Astrocyte of the spinal cord (primary cell): ENCODE measurements at regions not wholly inside any gene's neighbourhood (a gene's known extent, or its start where the extent isn't known, plus 50 kb on each side); places are given as distances from the start of the nearest gene placed in this dataset.
"Not testable (repeated sequence)": the region's sequence is repeated elsewhere in the genome, so short reads cannot be mapped to it uniquely, and the experiment has no call there.

ENCODE experiments used
- DNase-seq: peaks from one replicate; pipeline ENCODE4 v3.0.0; 2011; ENCODE audit warnings: low read depth, low spot score
- H3K4me3 ChIP-seq: 2 replicates; pipeline ENCODE4 v1.5.1; 2011; ENCODE audit warnings: low read depth, mild to moderate bottlenecking, low read length, moderate library complexity
- in situ Hi-C: cut with HindIII; loops from 2 replicates; pipeline ENCODE4 v1.10.0; 2017; ENCODE audit warnings: low sequenced_read_pairs
- TF ChIP-seq, protein P1 (sequence below): IDR thresholded peaks from 2 replicates; pipeline ENCODE4 v1.5.1; 2012; ENCODE audit warnings: low read depth, mild to moderate bottlenecking, low read length, inconsistent platforms

DNA sequence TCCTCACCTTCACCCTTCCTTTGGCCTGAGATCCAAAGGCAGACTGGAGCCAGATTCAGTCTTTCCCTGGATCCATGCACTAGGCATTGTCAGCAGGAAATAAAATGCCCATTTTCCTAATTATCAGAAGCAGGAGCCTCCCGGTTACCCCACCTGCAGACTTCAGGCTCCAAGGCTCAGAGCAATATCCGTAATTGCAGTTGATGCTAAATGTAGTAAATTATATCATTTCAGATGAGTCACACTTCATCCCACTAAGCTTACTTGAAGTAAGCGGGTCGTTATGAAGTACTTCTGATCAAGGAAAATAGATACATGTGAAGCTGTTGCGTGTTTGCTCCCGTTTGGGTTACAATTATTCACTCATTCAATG lies 110.7 kb upstream of the SFSWAP start:
- TF ChIP-seq, protein P1, sequence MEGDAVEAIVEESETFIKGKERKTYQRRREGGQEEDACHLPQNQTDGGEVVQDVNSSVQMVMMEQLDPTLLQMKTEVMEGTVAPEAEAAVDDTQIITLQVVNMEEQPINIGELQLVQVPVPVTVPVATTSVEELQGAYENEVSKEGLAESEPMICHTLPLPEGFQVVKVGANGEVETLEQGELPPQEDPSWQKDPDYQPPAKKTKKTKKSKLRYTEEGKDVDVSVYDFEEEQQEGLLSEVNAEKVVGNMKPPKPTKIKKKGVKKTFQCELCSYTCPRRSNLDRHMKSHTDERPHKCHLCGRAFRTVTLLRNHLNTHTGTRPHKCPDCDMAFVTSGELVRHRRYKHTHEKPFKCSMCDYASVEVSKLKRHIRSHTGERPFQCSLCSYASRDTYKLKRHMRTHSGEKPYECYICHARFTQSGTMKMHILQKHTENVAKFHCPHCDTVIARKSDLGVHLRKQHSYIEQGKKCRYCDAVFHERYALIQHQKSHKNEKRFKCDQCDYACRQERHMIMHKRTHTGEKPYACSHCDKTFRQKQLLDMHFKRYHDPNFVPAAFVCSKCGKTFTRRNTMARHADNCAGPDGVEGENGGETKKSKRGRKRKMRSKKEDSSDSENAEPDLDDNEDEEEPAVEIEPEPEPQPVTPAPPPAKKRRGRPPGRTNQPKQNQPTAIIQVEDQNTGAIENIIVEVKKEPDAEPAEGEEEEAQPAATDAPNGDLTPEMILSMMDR = no peak
- H3K4me3 ChIP-seq = no peak overlapping the region
- DNase-seq = no peak
- in situ Hi-C loops = no loop called here

DNA sequence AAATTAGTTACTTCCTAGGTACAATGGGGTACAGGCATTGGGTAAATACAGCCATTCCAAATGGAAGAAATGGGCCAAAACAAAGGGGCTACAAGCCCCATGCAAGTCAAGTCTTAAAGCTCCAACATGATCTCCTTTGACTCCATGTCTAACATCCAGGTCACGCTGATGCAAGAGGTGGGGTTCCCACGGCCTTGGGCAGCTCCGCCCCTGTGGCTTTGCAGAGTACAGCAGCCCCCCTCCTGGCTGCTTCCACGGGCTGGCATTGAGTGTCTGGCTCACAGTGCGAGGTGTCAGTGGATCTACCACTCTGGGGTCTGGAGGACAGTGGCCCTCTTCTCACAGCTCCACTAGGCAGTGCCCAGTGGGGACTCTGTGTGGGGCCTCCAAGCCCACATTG lies 109.4 kb upstream of the SFSWAP start:
- H3K4me3 ChIP-seq, in situ Hi-C loops, DNase-seq: not testable (repeated sequence)

DNA sequence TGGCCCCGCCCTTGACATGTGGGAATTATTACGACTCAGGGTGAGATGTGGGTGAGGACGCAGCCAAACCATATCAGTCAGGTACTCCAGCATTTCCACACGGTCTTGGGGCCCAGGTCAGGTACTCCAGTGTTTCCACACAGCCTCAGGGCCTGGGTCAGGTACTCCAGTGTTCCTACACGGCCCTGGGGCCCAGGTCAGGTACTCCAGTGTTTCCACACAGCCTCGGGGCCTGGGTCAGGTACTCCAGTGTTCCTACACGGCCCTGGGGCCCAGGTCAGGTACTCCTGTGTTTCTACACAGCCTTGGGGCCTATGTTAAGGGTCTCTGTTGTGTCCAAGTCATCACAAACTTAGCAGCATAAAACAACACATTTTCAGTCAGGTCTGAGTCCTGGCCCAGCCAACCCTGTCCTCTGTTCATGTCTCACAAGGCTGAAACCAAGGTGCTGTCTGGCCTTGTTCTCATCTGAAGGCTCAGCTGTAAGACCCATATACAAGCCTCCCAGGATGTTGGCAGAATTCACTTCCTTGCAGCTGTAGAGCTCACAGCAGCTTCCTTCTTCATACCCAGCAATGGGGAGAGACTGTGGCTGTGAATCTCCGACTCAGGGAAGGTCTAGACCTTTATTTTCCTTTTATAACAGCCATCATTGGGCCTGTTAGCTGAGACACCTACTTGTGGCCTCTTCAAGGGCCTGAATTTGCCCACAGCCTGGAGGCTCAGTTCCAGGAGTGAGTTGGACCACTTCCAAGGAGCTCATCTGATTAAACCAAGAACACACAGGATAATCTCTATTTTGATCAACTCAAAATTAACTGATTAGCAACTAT lies 107.6 kb upstream of the SFSWAP start:
- H3K4me3 ChIP-seq = no peak overlapping the region
- in situ Hi-C loops = no loop called here

DNA sequence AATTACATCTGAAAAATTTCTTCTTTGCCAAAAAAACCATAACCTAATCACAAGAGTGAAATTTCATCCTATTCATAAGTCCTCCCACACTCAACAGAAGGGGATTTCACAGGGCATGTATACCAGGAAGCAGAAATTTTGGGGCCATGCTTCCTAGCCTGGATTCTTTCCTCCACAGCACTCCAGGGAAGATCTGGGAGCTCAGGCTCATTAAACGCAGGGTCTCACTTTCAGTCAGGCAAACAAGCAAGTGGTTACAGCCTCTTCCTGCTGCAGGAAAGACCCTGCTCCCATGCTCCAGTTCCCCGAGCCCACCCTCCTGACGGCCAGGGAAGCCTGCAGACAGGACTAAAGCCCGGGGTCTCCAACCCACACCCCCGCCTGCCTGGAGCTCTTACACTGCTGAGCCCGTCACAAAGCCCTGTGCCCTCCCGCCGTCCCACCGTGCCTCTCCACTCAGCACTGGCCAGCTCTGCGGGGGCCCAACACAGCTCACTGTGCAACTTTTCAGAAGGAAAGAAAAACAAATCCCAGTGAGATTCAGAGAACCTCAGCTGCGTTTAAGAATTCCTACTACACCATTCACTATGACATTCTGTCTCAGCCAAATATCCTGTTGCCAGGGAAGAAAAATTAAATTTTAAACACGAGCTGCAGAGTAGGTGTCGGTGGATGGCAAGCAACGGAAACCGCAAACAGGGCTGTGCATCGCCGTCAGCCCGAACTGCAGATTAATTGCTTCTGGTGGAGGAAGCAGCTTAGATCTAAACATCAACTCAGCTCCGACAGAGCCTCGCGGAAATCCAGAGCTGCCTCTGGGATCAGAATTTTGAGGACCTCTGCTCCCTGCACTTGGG lies 106.7 kb upstream of the SFSWAP start:
- H3K4me3 ChIP-seq = no peak overlapping the region
- TF ChIP-seq, protein P1 = no peak
- DNase-seq = no peak
- in situ Hi-C loops = no loop called here

More for the DNA sequence above, 107.6 kb upstream of the SFSWAP start:
- TF ChIP-seq, protein P1 = no peak
- no peak for DNase-seq

DNA sequence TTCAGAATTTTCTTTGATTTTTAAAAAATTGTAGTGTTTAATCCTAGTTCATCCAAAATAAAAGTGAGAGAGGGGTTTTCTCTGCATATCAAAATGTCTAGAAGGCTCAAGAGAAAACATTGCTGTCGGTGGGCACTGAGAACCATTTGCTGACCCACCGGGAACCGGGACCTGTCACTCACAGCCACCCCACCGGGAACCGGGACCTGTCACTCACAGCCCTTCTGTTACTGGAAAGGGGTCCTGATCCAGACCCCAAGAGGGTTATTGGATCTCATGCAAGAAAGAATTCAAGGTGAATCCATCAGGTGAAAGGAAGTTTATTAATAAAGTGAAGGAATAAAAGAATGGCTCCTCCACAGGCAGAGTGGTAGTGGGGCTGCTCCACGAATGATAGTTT lies 106.0 kb upstream of the SFSWAP start:
- no peak for DNase-seq
- TF ChIP-seq, protein P1 = no peak
- no peak overlapping the region for H3K4me3 ChIP-seq
- in situ Hi-C loops = no loop called here

DNA sequence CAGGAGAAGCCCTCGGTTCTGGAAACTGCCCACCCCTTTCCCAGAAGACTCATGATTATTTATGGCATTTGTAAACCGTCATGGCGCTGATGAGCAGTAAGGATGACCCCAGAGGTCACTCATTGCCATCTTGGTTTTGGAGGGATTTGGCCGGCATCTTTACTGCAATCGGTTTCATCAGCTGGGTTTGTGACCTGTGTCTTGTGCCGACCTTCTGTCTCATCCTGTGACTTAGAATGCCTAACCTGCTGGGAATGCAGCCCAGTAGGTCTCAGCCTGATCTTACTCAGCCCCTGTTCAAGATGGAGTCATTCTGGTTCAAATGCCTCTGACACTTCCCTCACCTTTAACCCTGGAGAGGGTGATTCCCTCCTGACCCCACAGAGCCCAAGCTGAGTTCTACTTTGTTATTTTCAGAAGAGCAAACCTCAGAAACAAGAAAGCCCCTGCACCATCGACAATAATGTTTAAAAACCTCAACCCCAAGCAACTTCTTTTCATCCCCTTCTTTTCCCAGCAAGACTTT lies 105.5 kb upstream of the SFSWAP start:
- H3K4me3 ChIP-seq = no peak overlapping the region
- in situ Hi-C loops = no loop called here
- TF ChIP-seq, protein P1 = no peak
- DNase-seq = no peak
